ENCODE measurements at regions not wholly inside any gene's neighbourhood (a gene's known extent, or its start where the extent isn't known, plus 50 kb on each side); places are given as distances from the start of the nearest gene placed in this dataset.

DNA sequence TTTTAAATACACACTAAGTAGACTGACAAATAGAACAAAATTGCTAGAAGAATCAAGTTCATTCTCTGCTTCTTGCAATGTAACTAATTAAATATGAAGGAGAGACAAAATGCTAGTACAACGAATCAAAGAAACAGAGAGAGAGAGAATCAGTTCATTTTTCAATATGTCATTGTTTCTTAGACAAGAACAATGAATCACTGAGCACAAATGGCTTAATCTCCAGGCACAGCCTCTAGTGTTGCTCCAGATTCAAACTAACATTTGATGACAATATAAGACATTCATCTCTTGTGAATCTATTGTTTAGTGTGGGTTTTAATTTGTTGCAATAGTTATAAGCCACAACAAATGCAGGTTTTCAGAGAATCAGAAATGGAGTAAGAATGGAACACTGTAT is 357.4 kb upstream of the TMEM229A start:
- TF ChIP-seq, protein P1, sequence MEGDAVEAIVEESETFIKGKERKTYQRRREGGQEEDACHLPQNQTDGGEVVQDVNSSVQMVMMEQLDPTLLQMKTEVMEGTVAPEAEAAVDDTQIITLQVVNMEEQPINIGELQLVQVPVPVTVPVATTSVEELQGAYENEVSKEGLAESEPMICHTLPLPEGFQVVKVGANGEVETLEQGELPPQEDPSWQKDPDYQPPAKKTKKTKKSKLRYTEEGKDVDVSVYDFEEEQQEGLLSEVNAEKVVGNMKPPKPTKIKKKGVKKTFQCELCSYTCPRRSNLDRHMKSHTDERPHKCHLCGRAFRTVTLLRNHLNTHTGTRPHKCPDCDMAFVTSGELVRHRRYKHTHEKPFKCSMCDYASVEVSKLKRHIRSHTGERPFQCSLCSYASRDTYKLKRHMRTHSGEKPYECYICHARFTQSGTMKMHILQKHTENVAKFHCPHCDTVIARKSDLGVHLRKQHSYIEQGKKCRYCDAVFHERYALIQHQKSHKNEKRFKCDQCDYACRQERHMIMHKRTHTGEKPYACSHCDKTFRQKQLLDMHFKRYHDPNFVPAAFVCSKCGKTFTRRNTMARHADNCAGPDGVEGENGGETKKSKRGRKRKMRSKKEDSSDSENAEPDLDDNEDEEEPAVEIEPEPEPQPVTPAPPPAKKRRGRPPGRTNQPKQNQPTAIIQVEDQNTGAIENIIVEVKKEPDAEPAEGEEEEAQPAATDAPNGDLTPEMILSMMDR (IDR thresholded peaks at IDR 0.05), result no peak
- no peak for TF ChIP-seq SP1 (CRISPR knock-in tag; conservative IDR thresholded peaks at IDR 0.05)
- TF ChIP-seq ESRRA (CRISPR knock-in tag; IDR thresholded peaks at IDR 0.05; ENCODE audit: borderline replicate concordance), result no peak
- no peak for TF ChIP-seq GRHL2 (CRISPR knock-in tag; IDR thresholded peaks at IDR 0.05; ENCODE audit: insufficient replicate concordance, severe bottlenecking)

All from WTC11 (cell line).